GM23338 (cell line): ENCODE measurements at regions not wholly inside any gene's neighbourhood (a gene's known extent, or its start where the extent isn't known, plus 50 kb on each side); places are given as distances from the start of the nearest gene placed in this dataset.

Experiments
- ATAC-seq: fragments of 200-7000 bp; cut with Tn5 transposase; 3 replicates; pipeline ENCODE4 v1.9.1; 2020
- DNase-seq: peaks from one replicate; pipeline ENCODE4 v3.0.0-alpha.2; 2015; ENCODE audit warnings: low spot score
- H2AFZ ChIP-seq: fragments of 200-600 bp; sonication (generic); 2 replicates; pipeline ENCODE4 v1.8.0; 2016; ENCODE audit warnings: antibody characterized with exemption, mild to moderate bottlenecking, moderate library complexity
- H3F3A ChIP-seq: fragments of 200-600 bp; sonication (generic); replicated peaks from 2 replicates; pipeline ENCODE4 v1.8.0; 2017; ENCODE audit warnings: antibody characterized with exemption, mixed run types, low read depth
- H3K27ac ChIP-seq: fragments of 200-600 bp; sonication (generic); 2 replicates; pipeline ENCODE4 v1.6.1; 2016; ENCODE audit warnings: low read depth
- H3K27me3 ChIP-seq: fragments of 200-600 bp; sonication (generic); 2 replicates; pipeline ENCODE4 v1.8.0; 2016; ENCODE audit warnings: mild to moderate bottlenecking, mixed run types, moderate library complexity; ENCODE audit not compliant: insufficient read depth
- H3K36me3 ChIP-seq: fragments of 200-600 bp; sonication (generic); 2 replicates; pipeline ENCODE4 v1.8.0; 2016; ENCODE audit warnings: mild to moderate bottlenecking; ENCODE audit not compliant: insufficient read depth
- H3K4me1 ChIP-seq: fragments of 200-600 bp; sonication (generic); 2 replicates; pipeline ENCODE4 v1.8.0; 2016; ENCODE audit warnings: mild to moderate bottlenecking, moderate library complexity; ENCODE audit not compliant: insufficient read depth
- H3K4me2 ChIP-seq: fragments of 200-600 bp; sonication (generic); 2 replicates; pipeline ENCODE4 v1.7.1; 2017; ENCODE audit warnings: mixed run types
- H3K4me3 ChIP-seq: fragments of 200-600 bp; sonication (generic); 2 replicates; pipeline ENCODE4 v1.6.1; 2016; ENCODE audit warnings: mixed run types
- H3K79me2 ChIP-seq: fragments of 200-600 bp; sonication (generic); replicated peaks from 2 replicates; pipeline ENCODE4 v1.8.0; 2017; ENCODE audit warnings: mild to moderate bottlenecking; ENCODE audit not compliant: insufficient read depth
- H3K9me2 ChIP-seq: fragments of 200-600 bp; sonication (generic); 2 replicates; pipeline ENCODE4 v1.8.0; 2017; ENCODE audit not compliant: insufficient read depth
- H4K20me1 ChIP-seq: fragments of 200-600 bp; sonication (generic); replicated peaks from 2 replicates; pipeline ENCODE4 v1.8.0; 2017; ENCODE audit warnings: mild to moderate bottlenecking; ENCODE audit not compliant: insufficient read depth
- H3K27ac Mint-ChIP-seq: 2 replicates; pipeline ENCODE4 v1.8.0; 2020; ENCODE audit warnings: inconsistent platforms, mild to moderate bottlenecking, moderate library complexity, mixed read lengths
- H3K27me3 Mint-ChIP-seq: 3 replicates; pipeline ENCODE4 v1.8.0; 2022; ENCODE audit warnings: low read depth, mild to moderate bottlenecking, moderate library complexity, mixed read lengths, inconsistent platforms; ENCODE audit not compliant: insufficient read depth, poor library complexity
- H3K36me3 Mint-ChIP-seq: 3 replicates; pipeline ENCODE4 v1.8.0; 2021; ENCODE audit warnings: low read depth, mild to moderate bottlenecking, inconsistent platforms, moderate library complexity, mixed read lengths
- H3K4me1 Mint-ChIP-seq: 3 replicates; pipeline ENCODE4 v1.8.0; 2020; ENCODE audit warnings: mild to moderate bottlenecking, inconsistent platforms, mixed read lengths
- H3K4me3 Mint-ChIP-seq: 3 replicates; pipeline ENCODE4 v1.8.0; 2021; ENCODE audit warnings: moderate library complexity, mild to moderate bottlenecking, inconsistent platforms, mixed read lengths
- H3K9me3 Mint-ChIP-seq: 3 replicates; pipeline ENCODE4 v1.8.0; 2020; ENCODE audit warnings: moderate library complexity, mild to moderate bottlenecking, inconsistent platforms, mixed read lengths
- CREB1 ChIP-seq: fragments of 250-450 bp; sonication (Bioruptor Pico); IDR thresholded peaks from 2 replicates; pipeline ENCODE4 v1.5.0; 2020; ENCODE audit warnings: low read depth, mild to moderate bottlenecking, moderate library complexity
- CTCF ChIP-seq, 2 experiments: fragments of 200-600 bp in 1 of 2; sonication (generic) in 1 of 2; conservative IDR thresholded peaks; 2 replicates each; pipeline versions ENCODE4 v1.5.1 to v1.6.1; 2016 to 2017; ENCODE audit warnings: antibody characterized with exemption in 2 of 2, low read depth in 2 of 2, mild to moderate bottlenecking in 2 of 2, moderate library complexity in 1 of 2
- EZH2 ChIP-seq: fragments of 200-600 bp; sonication (generic); IDR thresholded peaks from one replicate; pipeline ENCODE4 v1.8.0; 2017; ENCODE audit warnings: antibody characterized with exemption, mild to moderate bottlenecking, low read depth; ENCODE audit not compliant: unreplicated experiment
- EZH2phosphoT487 ChIP-seq: fragments of 200-600 bp; sonication (generic); IDR thresholded peaks from one replicate; pipeline ENCODE4 v1.8.1; 2018; ENCODE audit warnings: antibody characterized with exemption; ENCODE audit not compliant: unreplicated experiment
- JUNB ChIP-seq: IDR thresholded peaks from one replicate; pipeline ENCODE4 v1.6.1; 2016; ENCODE audit warnings: antibody characterized with exemption; ENCODE audit not compliant: unreplicated experiment
- POLR2AphosphoS5 ChIP-seq: IDR thresholded peaks from 2 replicates; pipeline ENCODE4 v1.6.1; 2016; ENCODE audit warnings: antibody characterized with exemption, low read depth
- STAT1 ChIP-seq: IDR thresholded peaks from one replicate; pipeline ENCODE4 v1.6.1; 2016; ENCODE audit warnings: antibody characterized with exemption; ENCODE audit not compliant: unreplicated experiment
- ZNF114 ChIP-seq: fragments of 250-450 bp; sonication (Bioruptor Pico); IDR thresholded peaks from 2 replicates; pipeline ENCODE4 v1.5.0; 2020; ENCODE audit warnings: mild to moderate bottlenecking, moderate library complexity
- ZNF331 ChIP-seq: fragments of 250-450 bp; sonication (Bioruptor Pico); IDR thresholded peaks from 2 replicates; pipeline ENCODE4 v1.5.0; 2020; ENCODE audit warnings: low read depth, mild to moderate bottlenecking, moderate library complexity

- Histone ChIP-seq H3K4me2 (no peak overlapping the region), H3K79me2 (no peaks in the 10 kb centered on the region), H3K4me3 (no peak overlapping the region), H4K20me1 (no peaks in the 10 kb centered on the region), H3K27ac (no peak overlapping the region), H2AFZ (no peak overlapping the region), H3K4me1 (no peaks in the 10 kb centered on the region; the same call in 1 of the 2 replicates), H3K9me2 (peaks cover 8% of the 10 kb centered on the region; the same call in 1 of the 2 replicates), H3K27me3 (no peaks in the 10 kb centered on the region), H3F3A (no peaks in the 10 kb centered on the region), H3K36me3 (no peaks in the 10 kb centered on the region)
- peak; percentile 28 for DNase-seq
- ATAC-seq, result no peak
- peaks cover 11% of the 10 kb centered on the region for H3K4me1 Mint-ChIP-seq
- no peak overlapping the region for H3K27ac Mint-ChIP-seq
- peaks cover 23% of the 10 kb centered on the region for H3K9me3 Mint-ChIP-seq
- TF ChIP-seq CTCF (conservative IDR thresholded peaks at IDR 0.05; ENCODE audit: low read depth in 2 of 2) (peak; percentile 31 to 44), JUNB (no peak)
- H3K4me3 Mint-ChIP-seq, result no peak overlapping the region
- peaks cover 25% of the 10 kb centered on the region; the same call in 2 of the 3 replicates for H3K36me3 Mint-ChIP-seq
- H3K27me3 Mint-ChIP-seq, result no peaks in the 10 kb centered on the region
These were observed 714.0 kb upstream of the GHITM start for GRCh38 chr10:83425306-83425705.

- Mint-ChIP-seq H3K27ac (no peak overlapping the region), H3K9me3 (peaks cover 23% of the 10 kb centered on the region)
- ATAC-seq, result no peak
These were observed 712.2 kb upstream of the GHITM start for GRCh38 chr10:83427101-83427500.

GRCh38 chr10:83432261-83433045 is 706.9 kb upstream of the GHITM start:
- Mint-ChIP-seq H3K27me3 (no peaks in the 10 kb centered on the region), H3K4me1 (peaks cover 30% of the 10 kb centered on the region), H3K4me3 (no peak overlapping the region), H3K9me3 (peaks cover 32% of the 10 kb centered on the region), H3K36me3 (peaks cover 29% of the 10 kb centered on the region), H3K27ac (peak overlapping the region; percentile 83)
- no peaks in the 10 kb centered on the region for H3F3A ChIP-seq
- H3K36me3 ChIP-seq, result no peaks in the 10 kb centered on the region
- no peaks in the 10 kb centered on the region for H3K79me2 ChIP-seq
- DNase-seq, result no peak
- H3K4me3 ChIP-seq, result no peak overlapping the region
- peaks cover 10% of the 10 kb centered on the region; the same call in 1 of the 2 replicates for H3K4me1 ChIP-seq
- H2AFZ ChIP-seq, result no peak overlapping the region
- no peaks in the 10 kb centered on the region for H4K20me1 ChIP-seq
- no peak overlapping the region for H3K4me2 ChIP-seq
- no peak for ATAC-seq
- H3K27me3 ChIP-seq, result no peaks in the 10 kb centered on the region
- H3K9me2 ChIP-seq, result peaks cover 8% of the 10 kb centered on the region; the same call in 1 of the 2 replicates
- H3K27ac ChIP-seq, result no peak overlapping the region
- no peak for TF ChIP-seq ZNF331 (CRISPR knock-in tag)
- no peak for TF ChIP-seq STAT1
- TF ChIP-seq EZH2, result no peak
- TF ChIP-seq ZNF114 (CRISPR knock-in tag), result no peak
- no peak for TF ChIP-seq POLR2AphosphoS5
- no peak for TF ChIP-seq JUNB
- no peak for TF ChIP-seq CTCF (conservative IDR thresholded peaks at IDR 0.05; ENCODE audit: low read depth in 2 of 2)
- no peak for TF ChIP-seq EZH2phosphoT487
- TF ChIP-seq CREB1 (CRISPR knock-in tag), result no peak

More at GRCh38 chr10:83427101-83427500, 712.2 kb upstream of the GHITM start:
- peaks cover 2% of the 10 kb centered on the region; the same call in 1 of the 2 replicates for H3K4me1 ChIP-seq
- H3K27me3 ChIP-seq, result no peaks in the 10 kb centered on the region
- H3K4me3 ChIP-seq, result no peak overlapping the region
- no peaks in the 10 kb centered on the region for H3K79me2 ChIP-seq
- no peak for DNase-seq
- Mint-ChIP-seq H3K4me3 (no peak overlapping the region), H3K27me3 (no peaks in the 10 kb centered on the region), H3K4me1 (peaks cover 23% of the 10 kb centered on the region), H3K36me3 (peaks cover 25% of the 10 kb centered on the region; the same call in 2 of the 3 replicates)
- H3K9me2 ChIP-seq, result peaks cover 8% of the 10 kb centered on the region; the same call in 1 of the 2 replicates
- no peaks in the 10 kb centered on the region for H3K36me3 ChIP-seq
- H3K4me2 ChIP-seq, result no peak overlapping the region
- H3F3A ChIP-seq, result no peaks in the 10 kb centered on the region
- H4K20me1 ChIP-seq, result no peaks in the 10 kb centered on the region
- no peak for TF ChIP-seq EZH2
- TF ChIP-seq EZH2phosphoT487, result no peak
- no peak overlapping the region for H3K27ac ChIP-seq
- peak overlapping the region; percentile 9; the same call in 1 of the 2 replicates for H2AFZ ChIP-seq
